ENCODE measurements at regions not wholly inside any gene's neighbourhood (a gene's known extent, or its start where the extent isn't known, plus 50 kb on each side); places are given as distances from the start of the nearest gene placed in this dataset.

GRCh38 chr9:13427587-13427986 lies 148.1 kb upstream of the MPDZ start:
- DNase-seq (peak; percentile 19), ATAC-seq (ENCODE audit: low read depth) (no peak)
- H3K9ac ChIP-seq (ENCODE audit: low read length) = no peak overlapping the region
- H3K9me3 ChIP-seq (ENCODE audit: control extremely low read depth in 1 of 3, control insufficient read depth in 2 of 3, insufficient read depth in 1 of 3, low read length in 2 of 3) = no peaks in the 10 kb centered on the region
- H2AFZ ChIP-seq (ENCODE audit: insufficient read depth, low read depth, low read length, poor library complexity, severe bottlenecking) = no peak overlapping the region
- no peaks in the 10 kb centered on the region for H3K4me1 ChIP-seq (ENCODE audit: control insufficient read depth in 2 of 2, insufficient read depth in 2 of 2, low read length in 2 of 2)
- Mint-ChIP-seq H3K4me3 (no peak overlapping the region), H3K27ac (no peak overlapping the region), H3K27me3 (no peaks in the 10 kb centered on the region), H3K4me1 (no peaks in the 10 kb centered on the region), H3K9me3 (ENCODE audit: insufficient read depth) (no peaks in the 10 kb centered on the region)
- TF ChIP-seq CTCF (IDR thresholded peaks at IDR 0.05) = peak; percentile 74
- TF ChIP-seq EZH2 (IDR thresholded peaks at IDR 0.05; ENCODE audit: borderline replicate concordance, insufficient read depth, low read depth, low read length, poor library complexity, severe bottlenecking) = no peak
- POLR2A ChIA-PET = no interaction called here
- CTCF ChIA-PET = interaction anchor here (0.9 to 3.6 kb wide), 7 partner anchors 8 to 1342 kb away, joined by 3 to 58 read pairs (median 6); no protein-coding TSS in a partner anchor
- H4K20me1 ChIP-seq (ENCODE audit: control insufficient read depth, insufficient read depth, low read length, poor library complexity, severe bottlenecking) = no peaks in the 10 kb centered on the region
- H3K79me2 ChIP-seq (ENCODE audit: control insufficient read depth, insufficient read depth, low read length) = no peaks in the 10 kb centered on the region
- no peaks in the 10 kb centered on the region for H3K27me3 ChIP-seq (replicated peaks in 1 of 4; ENCODE audit: control extremely low read depth in 1 of 4, control insufficient read depth in 3 of 4, insufficient read depth in 4 of 4, low read length in 3 of 4)
- H3K4me2 ChIP-seq (replicated peaks; ENCODE audit: low read depth, low read length, poor library complexity, severe bottlenecking) = no peak overlapping the region
- WGBS (ENCODE audit: insufficient coverage) = no CpG with 5 or more reads among the region's 3 CpGs
- H3K4me3 ChIP-seq (ENCODE audit: control extremely low read depth in 1 of 5, extremely low read depth in 1 of 5, insufficient read depth in 1 of 5, low read depth in 2 of 5, low read length in 4 of 5) = no peak overlapping the region
- intact Hi-C loops (cut with micrococcal nuclease) = loop anchor here (2.0 kb wide), 1 partner anchor 1341 kb away; no protein-coding TSS in a partner anchor
- no peak overlapping the region for H3K27ac ChIP-seq (ENCODE audit: low read length in 2 of 2)
- no peaks in the 10 kb centered on the region for H3K36me3 ChIP-seq (replicated peaks in 1 of 2; ENCODE audit: control extremely low read depth in 1 of 2, control insufficient read depth in 1 of 2, extremely low read depth in 1 of 2, insufficient read depth in 2 of 2, low read length in 1 of 2)

- H3K9me3 ChIP-seq (ENCODE audit: control extremely low read depth in 1 of 3, control insufficient read depth in 2 of 3, insufficient read depth in 1 of 3, low read length in 2 of 3) = no peaks in the 10 kb centered on the region
- TF ChIP-seq EZH2 (IDR thresholded peaks at IDR 0.05; ENCODE audit: borderline replicate concordance, insufficient read depth, low read depth, low read length, poor library complexity, severe bottlenecking) = no peak
- TF ChIP-seq CTCF (IDR thresholded peaks at IDR 0.05) = no peak
- Mint-ChIP-seq H3K27ac (no peak overlapping the region), H3K4me1 (no peaks in the 10 kb centered on the region), H3K4me3 (no peak overlapping the region), H3K27me3 (no peaks in the 10 kb centered on the region), H3K9me3 (ENCODE audit: insufficient read depth) (no peaks in the 10 kb centered on the region)
- H3K4me2 ChIP-seq (replicated peaks; ENCODE audit: low read depth, low read length, poor library complexity, severe bottlenecking) = no peak overlapping the region
- ChIA-PET CTCF (interaction anchor here (0.6 to 3.6 kb wide), 4 partner anchors 10 to 1343 kb away, joined by 3 to 58 read pairs (median 9); no protein-coding TSS in a partner anchor), POLR2A (no interaction called here)
- no peak overlapping the region for H3K27ac ChIP-seq (ENCODE audit: low read length in 2 of 2)
- H3K4me1 ChIP-seq (ENCODE audit: control insufficient read depth in 2 of 2, insufficient read depth in 2 of 2, low read length in 2 of 2) = no peaks in the 10 kb centered on the region
- no CpG with 5 or more reads among the region's 3 CpGs for WGBS (ENCODE audit: insufficient coverage)
- intact Hi-C loops (cut with micrococcal nuclease) = loop anchor here (2.0 kb wide), 1 partner anchor 1342 kb away; no protein-coding TSS in a partner anchor
- DNase-seq = no peak
- ATAC-seq (ENCODE audit: low read depth) = no peak
- H4K20me1 ChIP-seq (ENCODE audit: control insufficient read depth, insufficient read depth, low read length, poor library complexity, severe bottlenecking) = no peaks in the 10 kb centered on the region
- H3K9ac ChIP-seq (ENCODE audit: low read length) = no peak overlapping the region
- H3K27me3 ChIP-seq (replicated peaks in 1 of 4; ENCODE audit: control extremely low read depth in 1 of 4, control insufficient read depth in 3 of 4, insufficient read depth in 4 of 4, low read length in 3 of 4) = no peaks in the 10 kb centered on the region
- H3K4me3 ChIP-seq (ENCODE audit: control extremely low read depth in 1 of 5, extremely low read depth in 1 of 5, insufficient read depth in 1 of 5, low read depth in 2 of 5, low read length in 4 of 5) = no peak overlapping the region
- H2AFZ ChIP-seq (ENCODE audit: insufficient read depth, low read depth, low read length, poor library complexity, severe bottlenecking) = no peak overlapping the region
- no peaks in the 10 kb centered on the region for H3K79me2 ChIP-seq (ENCODE audit: control insufficient read depth, insufficient read depth, low read length)
- H3K36me3 ChIP-seq (replicated peaks in 1 of 2; ENCODE audit: control extremely low read depth in 1 of 2, control insufficient read depth in 1 of 2, extremely low read depth in 1 of 2, insufficient read depth in 2 of 2, low read length in 1 of 2) = no peaks in the 10 kb centered on the region
Observed at GRCh38 chr9:13426606-13427005, 147.1 kb upstream of the MPDZ start.

All from B cell (primary cell).